ENCODE measurements at regions not wholly inside any gene's neighbourhood (a gene's known extent, or its start where the extent isn't known, plus 50 kb on each side); places are given as distances from the start of the nearest gene placed in this dataset.

DNA sequence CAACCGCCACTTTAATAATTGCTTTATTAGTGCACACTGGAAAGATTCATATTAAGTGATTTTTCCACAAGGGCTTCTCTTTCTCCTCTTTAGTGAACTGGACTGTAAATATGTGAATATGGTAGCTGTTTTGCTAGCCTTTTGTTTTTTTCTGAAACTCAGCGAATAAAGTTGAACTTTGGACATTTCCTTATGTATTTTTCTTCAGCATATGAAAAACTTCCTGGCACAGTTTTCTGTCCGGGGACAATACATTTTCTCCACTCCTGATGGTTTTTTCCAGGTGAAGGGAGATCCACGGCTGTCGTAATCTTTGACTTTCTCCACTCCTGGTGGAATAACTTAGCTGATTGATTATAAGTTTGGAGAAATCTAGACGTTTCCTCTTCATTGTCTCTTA lies 457.4 kb upstream of the FAT1 start:
- no peak overlapping the region for H2AFZ ChIP-seq (ENCODE audit: control insufficient read depth, low read length)
- no peaks in the 10 kb centered on the region for H3K36me3 ChIP-seq (ENCODE audit: control insufficient read depth in 2 of 2, extremely low read depth in 1 of 2, insufficient read depth in 2 of 2, low read length in 2 of 2)
- DNase-seq (ENCODE audit: low read depth, low spot score) (no peak), FAIRE-seq (no peak)
- H3K9me1 ChIP-seq (ENCODE audit: control insufficient read depth, extremely low read depth, insufficient read depth, low read length): no peaks in the 10 kb centered on the region
- no peak for TF ChIP-seq EZH2 (IDR thresholded peaks at IDR 0.05; ENCODE audit: low read length)
- H3K4me3 ChIP-seq (ENCODE audit: control insufficient read depth in 2 of 3, extremely low read depth in 1 of 3, insufficient read depth in 2 of 3, low read depth in 1 of 3, low read length in 3 of 3): no peak overlapping the region
- no peaks in the 10 kb centered on the region for H3K79me2 ChIP-seq (ENCODE audit: control insufficient read depth, insufficient read depth, low read length)
- no peak overlapping the region for H3K27ac ChIP-seq (ENCODE audit: control insufficient read depth, insufficient read depth, low read length)
- no peaks in the 10 kb centered on the region for H4K20me1 ChIP-seq (ENCODE audit: control insufficient read depth, extremely low read depth, insufficient read depth, low read length)
- no peak overlapping the region for H3K9ac ChIP-seq (ENCODE audit: control insufficient read depth, extremely low read depth, insufficient read depth, low read length)
- no peaks in the 10 kb centered on the region for H3K9me3 ChIP-seq (ENCODE audit: control insufficient read depth, low read depth, low read length)
- peaks cover 8% of the 10 kb centered on the region for H3K4me1 ChIP-seq (ENCODE audit: control insufficient read depth, extremely low read depth, insufficient read depth, low read length)
- H3K4me2 ChIP-seq (ENCODE audit: control insufficient read depth, extremely low read depth, insufficient read depth, low read depth, low read length): no peak overlapping the region
- no peaks in the 10 kb centered on the region for H3K27me3 ChIP-seq (ENCODE audit: control insufficient read depth, extremely low read depth, insufficient read depth, low read length)
- dilution Hi-C loops (cut with MboI; ENCODE audit: extremely low pct_ligation_motif_present, low sequenced_read_pairs): no loop called here

- Histone ChIP-seq H3K4me2 (ENCODE audit: control insufficient read depth, extremely low read depth, insufficient read depth, low read depth, low read length) (no peak overlapping the region), H3K9ac (ENCODE audit: control insufficient read depth, extremely low read depth, insufficient read depth, low read length) (no peak overlapping the region), H4K20me1 (ENCODE audit: control insufficient read depth, extremely low read depth, insufficient read depth, low read length) (no peaks in the 10 kb centered on the region), H2AFZ (ENCODE audit: control insufficient read depth, low read length) (no peak overlapping the region), H3K9me1 (ENCODE audit: control insufficient read depth, extremely low read depth, insufficient read depth, low read length) (no peaks in the 10 kb centered on the region), H3K4me3 (ENCODE audit: control insufficient read depth in 2 of 3, extremely low read depth in 1 of 3, insufficient read depth in 2 of 3, low read depth in 1 of 3, low read length in 3 of 3) (no peak overlapping the region), H3K4me1 (ENCODE audit: control insufficient read depth, extremely low read depth, insufficient read depth, low read length) (peaks cover 8% of the 10 kb centered on the region), H3K27me3 (ENCODE audit: control insufficient read depth, extremely low read depth, insufficient read depth, low read length) (no peaks in the 10 kb centered on the region), H3K79me2 (ENCODE audit: control insufficient read depth, insufficient read depth, low read length) (no peaks in the 10 kb centered on the region), H3K36me3 (ENCODE audit: control insufficient read depth in 2 of 2, extremely low read depth in 1 of 2, insufficient read depth in 2 of 2, low read length in 2 of 2) (no peaks in the 10 kb centered on the region), H3K27ac (ENCODE audit: control insufficient read depth, insufficient read depth, low read length) (no peak overlapping the region), H3K9me3 (ENCODE audit: control insufficient read depth, low read depth, low read length) (no peaks in the 10 kb centered on the region)
- DNase-seq (ENCODE audit: low read depth, low spot score) (no peak), FAIRE-seq (no peak)
- dilution Hi-C loops (cut with MboI; ENCODE audit: extremely low pct_ligation_motif_present, low sequenced_read_pairs): no loop called here
- TF ChIP-seq CTCF (optimal IDR thresholded peaks at IDR 0.05 in 1 of 3, IDR thresholded peaks at IDR 0.05 in 1 of 3, conservative IDR thresholded peaks at IDR 0.05 in 1 of 3; ENCODE audit: extremely low read depth in 1 of 3, insufficient read depth in 2 of 3, low read length in 3 of 3): no peak
- no peak for TF ChIP-seq EZH2 (IDR thresholded peaks at IDR 0.05; ENCODE audit: low read length)
Observed at GRCh38 chr4:187183346-187183745, 459.7 kb upstream of the FAT1 start.

GRCh38 chr4:187183826-187184225 lies 460.2 kb upstream of the FAT1 start:
- Histone ChIP-seq H3K9ac (ENCODE audit: control insufficient read depth, extremely low read depth, insufficient read depth, low read length) (no peak overlapping the region), H3K9me1 (ENCODE audit: control insufficient read depth, extremely low read depth, insufficient read depth, low read length) (no peaks in the 10 kb centered on the region), H2AFZ (ENCODE audit: control insufficient read depth, low read length) (no peak overlapping the region), H3K27me3 (ENCODE audit: control insufficient read depth, extremely low read depth, insufficient read depth, low read length) (no peaks in the 10 kb centered on the region), H3K27ac (ENCODE audit: control insufficient read depth, insufficient read depth, low read length) (no peak overlapping the region), H3K36me3 (ENCODE audit: control insufficient read depth in 2 of 2, extremely low read depth in 1 of 2, insufficient read depth in 2 of 2, low read length in 2 of 2) (no peaks in the 10 kb centered on the region), H3K9me3 (ENCODE audit: control insufficient read depth, low read depth, low read length) (no peaks in the 10 kb centered on the region), H4K20me1 (ENCODE audit: control insufficient read depth, extremely low read depth, insufficient read depth, low read length) (no peaks in the 10 kb centered on the region), H3K79me2 (ENCODE audit: control insufficient read depth, insufficient read depth, low read length) (no peaks in the 10 kb centered on the region), H3K4me3 (ENCODE audit: control insufficient read depth in 2 of 3, extremely low read depth in 1 of 3, insufficient read depth in 2 of 3, low read depth in 1 of 3, low read length in 3 of 3) (no peak overlapping the region), H3K4me2 (ENCODE audit: control insufficient read depth, extremely low read depth, insufficient read depth, low read depth, low read length) (no peak overlapping the region), H3K4me1 (ENCODE audit: control insufficient read depth, extremely low read depth, insufficient read depth, low read length) (peaks cover 8% of the 10 kb centered on the region)
- dilution Hi-C loops (cut with MboI; ENCODE audit: extremely low pct_ligation_motif_present, low sequenced_read_pairs): no loop called here
- TF ChIP-seq CTCF (optimal IDR thresholded peaks at IDR 0.05 in 1 of 3, IDR thresholded peaks at IDR 0.05 in 1 of 3, conservative IDR thresholded peaks at IDR 0.05 in 1 of 3; ENCODE audit: extremely low read depth in 1 of 3, insufficient read depth in 2 of 3, low read length in 3 of 3) (no peak), EZH2 (IDR thresholded peaks at IDR 0.05; ENCODE audit: low read length) (no peak)
- FAIRE-seq (no peak), DNase-seq (ENCODE audit: low read depth, low spot score) (no peak)
